Stimulated activated CD8-positive, alpha-beta memory T cell treated with anti-CD3 and anti-CD28 coated beads, Interleukin-12 subunit alpha, Interleukin-12 subunit beta, amount 100 ng/mL, for 1 hour (primary cell): ENCODE measurements at regions not wholly inside any gene's neighbourhood (a gene's known extent, or its start where the extent isn't known, plus 50 kb on each side); places are given as distances from the start of the nearest gene placed in this dataset.

ENCODE experiments used
- DNase-seq: peaks from one replicate; pipeline ENCODE4 v3.0.0-alpha.2; 2020; ENCODE audit warnings: low read depth

DNA sequence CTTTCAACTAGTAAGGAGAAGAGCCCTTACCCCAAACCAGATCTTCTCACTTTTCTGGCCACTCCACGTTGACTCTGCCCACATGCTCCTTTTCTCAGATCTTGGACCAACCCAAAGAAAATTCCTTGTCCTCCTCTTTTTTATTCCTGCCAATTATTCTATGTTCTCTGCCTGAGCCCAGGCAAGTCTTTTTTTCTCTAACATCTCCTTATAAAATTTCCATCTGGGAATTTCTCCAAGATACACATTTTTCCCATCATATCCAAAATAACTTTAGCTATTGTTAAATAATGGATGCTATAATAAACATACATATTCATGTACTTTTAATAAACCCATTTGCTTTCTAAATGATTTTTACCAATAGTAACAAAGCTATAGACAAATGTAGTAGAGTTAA lies 726.0 kb upstream of the ZNF385D start:
- no peak for DNase-seq

DNA sequence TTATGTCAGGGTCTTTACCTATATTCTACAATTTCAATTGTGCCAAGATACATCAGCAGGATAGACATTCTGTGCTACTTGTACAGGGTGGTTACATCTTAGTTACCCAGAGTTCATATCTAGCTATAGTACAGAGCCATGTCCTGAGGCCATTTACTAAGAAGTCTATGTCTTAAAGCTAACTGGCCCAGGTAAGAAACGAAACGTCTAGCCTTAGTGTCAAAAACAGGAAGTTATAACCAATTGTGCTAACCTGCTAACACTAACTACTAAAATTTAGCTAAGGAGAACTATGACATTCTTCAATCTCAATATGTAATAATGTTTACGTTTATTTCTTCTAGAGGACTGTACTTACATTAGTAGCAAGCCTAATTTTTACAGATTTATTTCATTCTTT lies 717.2 kb upstream of the UBE2E2 start:
- DNase-seq = no peak

DNA sequence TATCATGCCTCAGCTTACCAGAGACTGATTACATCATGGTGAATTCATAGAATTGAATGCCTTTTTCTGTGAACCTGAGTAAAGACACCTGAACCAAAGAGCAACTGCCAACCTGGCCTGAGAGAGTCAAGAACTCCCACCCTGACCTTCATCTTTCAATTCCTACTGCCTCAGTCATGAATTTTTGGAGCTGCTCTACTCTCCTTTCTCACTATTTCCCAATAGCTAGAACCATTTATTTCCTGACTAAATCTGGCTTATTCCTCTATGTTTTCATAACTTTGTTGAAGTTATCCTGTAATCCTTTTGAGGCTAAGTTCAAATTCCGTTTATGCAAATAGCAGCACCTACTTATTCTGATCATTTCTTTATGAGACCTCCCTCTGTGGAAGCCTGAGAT lies 712.4 kb upstream of the UBE2E2 start:
- DNase-seq = no peak

DNA sequence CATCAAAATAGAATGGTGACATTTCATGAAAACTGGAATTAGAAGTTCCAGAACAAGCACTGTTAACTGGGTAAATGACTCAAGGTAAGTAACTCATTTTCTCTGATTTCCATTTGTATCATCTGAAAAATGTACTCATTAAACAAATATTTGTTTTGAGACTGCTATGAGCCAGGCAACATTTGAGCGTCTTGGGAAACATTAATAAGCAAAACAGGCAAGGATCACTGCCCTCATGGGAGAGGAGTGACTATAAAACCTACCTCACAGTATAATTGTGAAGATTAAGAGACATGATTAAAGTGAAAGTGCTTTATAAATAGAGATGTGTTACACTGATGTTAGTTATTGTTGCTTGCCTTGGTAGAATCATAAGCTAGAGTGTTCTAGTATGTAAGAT lies 711.8 kb upstream of the UBE2E2 start:
- DNase-seq = no peak

DNA sequence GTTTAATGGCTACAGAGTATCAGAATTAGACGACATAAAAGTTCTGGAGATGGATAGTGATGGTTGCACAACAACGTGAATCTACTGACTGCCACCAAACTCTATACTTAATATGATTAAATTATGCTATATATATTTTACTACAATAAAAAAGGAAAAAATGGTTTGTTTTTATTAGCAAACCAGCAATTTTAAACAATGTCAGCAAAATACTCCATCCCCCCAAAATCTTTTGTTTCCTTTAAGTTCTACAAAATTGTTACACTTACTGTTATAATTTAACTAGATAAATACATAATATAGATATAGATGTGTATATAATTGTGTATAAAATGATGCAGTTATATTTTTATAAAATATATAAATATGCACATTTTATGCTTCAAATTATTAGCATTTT lies 710.8 kb upstream of the UBE2E2 start:
- DNase-seq = no peak

DNA sequence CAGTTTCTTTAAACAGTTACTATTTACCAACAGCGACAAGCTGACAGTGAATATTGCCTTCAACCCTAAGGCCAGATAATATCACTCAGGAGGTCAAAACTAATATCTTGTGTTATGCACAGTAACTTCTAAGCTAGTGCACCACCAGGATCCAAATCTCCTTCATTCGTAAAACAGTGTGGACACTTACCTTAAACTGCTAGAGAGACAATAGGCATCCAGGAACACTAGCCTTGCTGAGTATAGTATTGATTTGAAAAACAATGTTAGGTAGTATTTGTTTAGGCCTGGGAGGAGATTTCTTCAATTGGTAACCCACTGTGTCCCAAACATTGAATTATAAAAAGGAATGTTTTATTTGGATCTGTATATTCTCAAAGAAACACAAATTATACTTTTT lies 707.9 kb upstream of the UBE2E2 start:
- DNase-seq = no peak

DNA sequence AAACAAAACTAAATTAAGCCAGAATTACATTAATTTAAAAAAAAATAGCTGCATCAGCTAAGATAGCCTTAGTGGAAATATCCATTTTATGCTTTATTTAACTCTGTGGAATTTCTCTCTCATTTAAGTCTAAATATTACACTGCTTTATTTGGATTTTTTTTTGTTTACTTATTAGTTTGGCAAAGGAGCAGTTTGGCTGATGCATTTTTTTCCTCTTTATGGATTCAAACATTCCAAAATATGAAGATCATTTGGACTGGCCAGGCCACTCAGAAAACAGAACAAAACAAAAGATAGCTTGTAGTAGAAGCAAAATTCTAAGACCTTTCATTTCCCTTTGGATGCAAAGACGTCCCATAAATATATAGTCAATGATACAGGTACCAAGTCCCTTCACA lies 707.3 kb upstream of the UBE2E2 start:
- no peak for DNase-seq

DNA sequence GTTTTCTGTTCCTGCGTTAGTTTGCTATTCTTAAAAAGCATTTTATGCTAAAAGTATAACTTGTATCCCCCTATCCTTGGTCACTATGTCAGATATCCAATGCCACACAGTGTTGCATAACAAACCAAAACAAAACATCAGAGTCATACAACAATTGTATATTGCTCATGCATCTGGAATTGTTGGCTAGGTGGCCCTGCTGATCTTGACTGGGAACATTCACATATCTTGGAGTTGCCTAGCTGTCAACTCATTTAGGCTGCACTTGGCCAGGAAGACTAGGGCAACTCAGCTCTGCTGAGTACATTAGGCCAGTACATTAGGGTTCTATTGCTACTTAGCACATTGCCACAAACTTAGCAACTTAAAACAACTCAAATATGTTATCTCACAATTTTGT lies 706.5 kb upstream of the UBE2E2 start:
- no peak for DNase-seq

DNA sequence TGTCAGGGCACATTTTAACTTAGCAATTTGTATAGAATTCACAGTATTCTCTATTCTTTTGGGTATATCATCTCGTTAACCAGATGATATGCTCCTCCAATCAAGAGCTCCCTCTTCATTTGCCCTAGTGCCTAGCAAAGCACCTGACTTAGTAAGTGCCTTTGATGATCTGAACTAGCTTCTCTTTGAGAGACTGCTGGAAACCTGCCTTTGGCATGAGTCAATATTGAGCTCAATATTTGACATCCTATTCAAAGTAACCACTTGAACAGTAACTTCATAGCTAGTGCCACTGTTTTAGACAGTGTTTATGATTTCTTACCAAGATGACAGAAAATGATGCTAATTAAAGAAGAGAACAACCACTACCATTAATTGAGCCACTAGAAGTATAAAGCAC lies 696.3 kb upstream of the UBE2E2 start:
- DNase-seq = no peak

DNA sequence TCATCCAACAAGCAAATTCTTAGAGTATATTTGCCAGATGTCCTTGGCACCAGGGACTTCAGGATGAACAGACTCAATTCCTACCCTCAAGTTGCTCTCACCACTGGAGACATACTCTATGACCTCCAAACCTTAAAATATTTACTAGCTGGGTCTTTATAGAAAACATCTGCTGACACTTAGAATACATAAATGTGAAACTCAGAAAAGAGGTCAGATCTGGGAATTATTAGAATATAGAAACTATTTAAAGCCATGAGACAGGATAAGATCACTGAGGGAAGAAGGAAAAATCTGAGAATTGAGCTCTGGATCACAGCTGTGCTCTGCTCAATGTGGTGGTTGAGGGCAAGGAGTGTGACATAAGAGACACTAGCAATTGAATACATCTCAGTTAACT lies 695.4 kb upstream of the UBE2E2 start:
- no peak for DNase-seq

DNA sequence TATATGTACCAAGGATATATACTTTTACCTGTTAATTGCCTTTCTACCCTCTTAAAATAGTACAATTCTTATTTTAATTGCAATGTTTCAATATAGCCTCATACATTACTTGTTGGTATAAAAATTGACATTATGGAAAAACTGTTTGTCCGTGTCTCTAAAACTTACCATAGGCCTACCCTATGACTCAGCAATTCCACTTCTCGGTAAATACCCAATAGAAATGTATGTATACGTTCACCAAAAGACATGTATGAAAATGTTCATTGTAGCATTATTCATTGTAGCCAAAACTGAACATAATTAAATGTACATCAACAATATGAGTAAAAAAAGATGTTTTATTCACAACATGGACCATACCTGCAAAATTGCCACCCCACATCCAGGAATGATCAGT lies 679.2 kb upstream of the UBE2E2 start:
- DNase-seq = no peak

DNA sequence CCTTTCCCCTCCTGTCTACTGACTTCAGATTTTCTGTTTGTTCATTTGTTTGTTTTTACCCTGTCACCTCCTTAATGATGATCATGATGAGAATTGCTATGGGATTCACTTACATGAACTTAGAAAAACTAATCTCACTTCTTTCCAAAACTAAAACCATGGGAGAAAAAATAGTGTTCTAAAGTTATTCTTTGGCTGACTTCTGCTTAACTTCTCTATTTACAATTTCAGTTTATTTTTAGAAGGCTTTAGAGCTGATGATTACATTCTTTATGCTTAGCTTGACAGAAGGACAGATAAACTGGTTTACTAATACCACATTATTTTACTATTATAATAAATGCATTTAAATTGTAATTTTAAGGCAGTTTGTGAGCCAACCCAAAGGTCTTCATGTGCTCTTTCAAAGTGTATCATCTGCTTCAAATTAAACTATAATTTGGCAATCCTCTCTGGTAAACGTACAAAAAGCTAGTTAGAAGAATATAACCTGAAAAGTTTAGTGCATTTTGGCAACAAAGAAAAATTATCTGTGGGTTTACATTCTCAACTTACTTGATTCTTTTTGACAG lies 676.8 kb upstream of the UBE2E2 start:
- DNase-seq = no peak

DNA sequence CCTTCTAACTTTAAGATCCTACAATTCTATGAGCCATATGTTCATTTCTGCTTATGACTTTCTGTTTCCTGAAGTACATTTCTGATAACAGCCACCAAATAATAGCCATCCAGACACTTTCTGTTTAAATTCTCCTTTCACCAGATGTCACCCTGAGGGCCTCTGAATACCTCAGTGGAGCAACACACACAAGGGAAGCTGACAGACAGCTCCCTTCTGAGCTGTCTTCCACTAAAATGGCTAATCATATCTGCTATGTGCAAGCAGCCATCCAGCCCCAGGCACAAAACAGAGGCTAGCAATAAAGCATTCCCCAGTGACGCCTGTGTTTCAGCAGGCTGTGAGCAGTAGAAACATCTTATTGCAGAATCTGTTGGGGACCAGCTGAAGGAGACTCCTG lies 666.6 kb upstream of the UBE2E2 start:
- DNase-seq = no peak

DNA sequence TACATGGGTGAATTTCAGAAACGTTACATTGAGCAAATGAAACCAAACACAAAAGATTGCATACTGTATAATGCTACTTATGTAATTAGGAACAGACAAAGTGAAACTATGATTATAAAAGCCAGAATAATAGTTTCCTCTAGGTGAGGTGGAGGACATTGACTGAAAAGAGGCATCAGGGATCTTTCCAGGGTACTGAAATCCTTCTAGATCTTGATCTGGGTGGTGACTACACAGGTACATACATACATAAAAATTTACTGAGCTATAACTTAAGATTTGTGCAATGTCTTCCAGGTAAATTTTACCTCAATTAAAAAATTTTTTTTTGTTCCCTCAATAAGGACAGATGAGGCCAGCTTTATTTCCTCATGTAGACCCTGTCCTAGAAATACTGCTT lies 665.6 kb upstream of the UBE2E2 start:
- no peak for DNase-seq

DNA sequence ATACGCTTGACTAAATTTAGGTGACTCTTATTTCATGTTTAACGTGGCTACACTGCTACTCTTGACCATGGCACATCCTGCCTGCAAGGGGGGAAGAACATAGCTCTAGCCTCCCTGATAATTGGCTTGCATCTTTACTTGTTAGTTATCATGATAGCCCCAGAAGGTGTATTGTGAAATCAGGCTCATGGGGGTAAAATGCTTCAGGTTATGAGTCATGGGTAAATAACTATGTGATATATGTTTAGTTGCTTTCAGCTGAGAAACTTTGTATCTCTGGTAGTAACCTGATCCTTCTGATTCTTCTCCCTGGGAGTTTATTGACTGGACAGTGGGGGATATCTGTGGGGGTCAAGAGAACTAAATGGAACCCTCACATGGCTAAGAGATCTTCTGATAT lies 660.8 kb upstream of the UBE2E2 start:
- no peak for DNase-seq

DNA sequence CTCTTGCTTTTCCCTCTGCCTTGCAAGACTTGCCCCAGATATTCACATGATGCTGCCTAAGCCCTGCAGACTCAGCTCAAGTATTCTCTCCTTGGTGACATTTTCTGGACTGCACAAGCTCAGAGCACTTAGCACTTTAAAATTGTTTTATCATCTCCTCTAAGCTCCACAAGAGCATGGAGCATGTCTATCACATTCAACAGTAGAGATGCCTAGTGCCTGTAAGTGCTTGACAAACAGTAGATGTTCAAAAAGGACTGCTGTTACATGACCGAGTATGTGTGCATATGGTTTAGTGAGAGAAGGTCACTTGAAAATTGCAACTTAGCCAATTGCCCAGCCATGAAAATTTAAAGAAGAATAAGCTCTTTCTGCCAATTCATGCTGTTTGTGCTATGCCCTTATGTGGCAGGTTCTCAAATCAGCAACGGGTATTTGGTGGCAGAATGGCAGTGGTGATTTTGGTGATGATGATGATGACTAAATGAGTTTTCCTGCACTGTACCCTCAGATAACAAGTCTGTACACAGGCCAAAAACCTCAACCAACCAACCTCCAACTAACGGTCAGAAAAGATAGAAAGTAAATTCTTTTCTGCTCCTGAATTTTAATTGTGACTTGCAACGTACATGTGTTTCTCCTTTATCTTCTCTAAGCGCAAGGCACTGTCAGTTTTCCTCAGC lies 647.2 kb upstream of the UBE2E2 start:
- DNase-seq = no peak

DNA sequence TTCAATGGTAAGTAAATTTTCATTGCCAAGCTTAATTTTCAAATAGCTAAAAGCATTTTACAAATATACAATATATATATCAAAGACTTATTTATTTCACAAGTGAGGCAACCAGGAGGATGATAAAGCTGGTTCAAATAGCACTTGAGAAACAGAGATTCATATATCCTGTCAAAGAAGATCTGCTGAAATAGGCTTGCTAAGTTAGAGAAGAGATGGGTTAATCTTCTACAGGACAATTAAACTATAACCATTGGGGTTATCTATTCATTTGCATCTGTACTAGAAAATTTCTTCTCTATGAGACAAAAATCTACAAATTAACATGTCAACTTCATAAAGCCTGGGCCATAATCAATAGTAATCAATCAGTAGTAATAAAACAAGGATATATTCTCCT lies 637.7 kb upstream of the UBE2E2 start:
- no peak for DNase-seq

DNA sequence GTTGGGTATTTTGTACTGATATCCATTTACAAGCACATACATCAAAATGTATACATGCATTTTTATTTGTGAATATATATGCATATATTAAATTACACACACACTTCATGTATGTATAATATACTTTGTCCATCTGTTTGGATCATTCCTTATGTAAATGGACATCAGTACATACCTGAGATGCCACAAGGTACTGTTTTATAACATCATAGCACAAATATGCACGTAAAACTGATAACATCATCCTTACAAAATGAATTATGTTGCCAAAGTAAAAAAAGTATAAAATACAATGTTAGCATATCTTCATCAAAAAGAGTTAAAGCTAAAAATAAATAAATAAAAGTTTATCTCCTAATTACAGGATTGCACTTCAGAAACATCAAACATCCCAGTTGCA lies 634.8 kb upstream of the UBE2E2 start:
- no peak for DNase-seq

DNA sequence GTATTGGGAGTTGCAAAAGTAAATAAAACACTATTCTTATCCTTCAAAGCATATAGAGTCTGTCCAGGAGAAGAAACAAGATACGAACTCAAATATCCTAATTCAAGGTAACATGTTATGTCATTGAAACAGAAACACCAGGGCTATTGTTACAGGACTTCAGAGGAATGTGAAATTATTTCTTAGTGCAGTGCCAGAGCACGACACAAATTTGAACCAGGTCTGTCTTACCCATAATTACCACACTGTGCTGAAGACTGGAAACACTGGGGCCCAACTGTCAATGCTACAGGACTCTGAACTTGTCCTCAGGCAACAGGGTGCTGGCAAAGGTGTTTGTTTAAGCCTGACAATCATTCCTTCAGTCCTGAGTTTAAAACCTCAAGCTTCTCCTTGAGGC lies 633.6 kb upstream of the UBE2E2 start:
- DNase-seq = no peak

DNA sequence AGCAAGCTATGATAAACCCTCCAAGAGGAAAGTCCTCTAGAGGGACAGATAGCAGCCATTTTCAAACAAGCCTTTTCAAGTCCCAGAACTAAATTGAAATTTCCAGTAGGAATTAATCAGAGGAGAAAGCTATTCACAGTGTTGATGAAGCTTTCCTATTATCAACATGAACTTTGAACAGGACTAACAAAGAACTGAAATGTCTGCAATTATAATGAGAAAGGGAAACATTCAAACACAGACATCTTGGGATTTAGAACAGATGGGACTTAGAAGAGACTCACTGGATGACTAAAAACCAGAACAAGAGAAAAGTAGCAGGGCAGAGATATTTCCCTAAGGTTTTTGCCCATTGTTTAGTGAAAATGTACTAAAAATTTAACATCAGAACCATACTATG lies 622.1 kb upstream of the UBE2E2 start:
- no peak for DNase-seq

DNA sequence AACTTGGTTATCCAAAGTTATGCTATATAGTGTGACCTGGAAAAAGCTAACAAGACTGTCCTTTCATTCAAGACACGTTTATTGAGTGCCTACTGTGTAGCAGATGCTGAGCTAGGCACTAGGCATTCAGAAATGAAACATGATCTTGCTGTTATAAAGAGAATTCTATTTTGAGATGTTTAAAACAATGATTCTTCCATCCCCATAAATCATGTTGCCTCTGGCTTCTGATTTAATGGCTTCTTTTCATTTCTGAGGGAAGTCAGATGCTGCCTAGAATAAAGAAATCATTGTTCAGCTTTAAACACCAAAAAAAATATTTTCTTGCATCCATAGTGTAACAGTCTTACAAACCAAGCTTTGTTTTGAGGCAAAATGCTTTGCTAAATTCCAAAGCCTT lies 620.9 kb upstream of the UBE2E2 start:
- no peak for DNase-seq

DNA sequence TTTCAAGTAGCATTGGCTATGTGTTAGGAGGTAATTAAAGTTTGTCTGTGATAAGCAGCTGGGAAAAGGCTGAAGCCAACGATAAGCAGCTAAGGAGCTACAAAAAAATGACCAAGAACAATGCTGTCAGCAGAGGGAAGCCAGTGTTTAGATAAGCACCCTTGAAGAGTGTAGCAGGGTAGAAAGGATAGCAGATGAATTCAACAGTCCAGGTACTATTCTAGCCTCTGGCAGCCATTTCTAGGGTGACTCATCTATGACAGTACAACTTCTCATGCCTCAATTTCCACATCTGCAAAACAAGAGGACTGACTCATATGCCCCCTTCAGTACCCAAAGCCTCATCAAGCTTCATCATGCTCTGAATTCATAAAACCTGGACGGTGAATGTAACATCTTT lies 617.6 kb upstream of the UBE2E2 start:
- no peak for DNase-seq

DNA sequence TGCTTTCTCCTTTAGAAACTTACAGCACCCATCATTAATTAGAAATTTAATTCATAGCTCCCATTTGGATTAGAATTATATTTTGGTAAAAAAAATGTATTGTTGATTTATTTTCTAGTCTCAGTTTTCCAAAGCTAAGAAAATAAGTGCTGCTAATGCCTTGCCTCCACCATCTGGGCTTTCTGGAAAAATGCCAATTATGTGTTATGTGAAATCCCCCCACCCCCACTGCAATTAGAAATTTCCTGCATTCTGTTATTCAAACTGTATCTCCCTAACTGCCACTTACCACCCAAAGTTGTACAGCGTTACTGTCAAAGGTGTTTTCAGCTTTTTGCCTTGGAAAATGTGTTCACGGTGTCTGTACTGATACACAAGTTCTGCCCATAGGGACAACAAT lies 617.2 kb upstream of the UBE2E2 start:
- no peak for DNase-seq

DNA sequence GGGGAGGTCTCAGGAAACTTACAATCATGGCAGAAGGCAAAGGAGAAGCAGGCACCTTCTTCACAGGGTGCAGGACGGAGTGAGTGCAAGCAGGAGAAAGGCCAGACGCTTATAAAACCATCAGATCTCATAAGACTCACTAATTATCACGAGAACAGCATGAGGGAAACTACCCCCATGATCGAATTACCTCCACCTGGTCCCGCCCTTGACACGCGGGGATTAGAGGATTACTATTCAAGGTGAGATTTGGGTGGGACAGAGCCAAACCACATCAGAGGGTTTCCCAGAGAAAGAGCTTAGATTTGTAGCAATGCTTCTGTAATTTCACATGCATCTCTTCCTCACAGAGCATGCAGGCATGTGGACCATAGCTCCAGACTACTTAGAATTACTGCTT lies 615.7 kb upstream of the UBE2E2 start:
- no peak for DNase-seq

DNA sequence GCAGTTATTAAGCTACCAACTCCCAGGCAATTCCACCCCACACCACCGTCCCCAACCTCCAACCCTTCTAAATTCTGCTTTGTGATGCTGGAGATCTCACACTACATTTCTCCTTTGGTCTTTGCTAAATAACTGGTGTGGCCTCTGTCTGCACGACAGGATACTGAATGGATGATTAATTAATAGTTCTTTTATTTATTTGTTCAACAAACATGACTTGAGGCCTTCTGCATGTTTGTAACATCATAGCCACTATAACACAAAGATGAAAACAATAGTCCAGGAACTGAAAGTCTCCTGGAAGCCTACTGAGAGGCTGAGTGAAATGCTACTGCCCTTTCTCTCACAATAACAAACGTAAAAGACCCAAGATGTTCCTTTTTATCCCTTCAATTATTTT lies 609.5 kb upstream of the UBE2E2 start:
- DNase-seq = no peak
